ENCODE measurements at regions not wholly inside any gene's neighbourhood (a gene's known extent, or its start where the extent isn't known, plus 50 kb on each side); places are given as distances from the start of the nearest gene placed in this dataset.

GRCh38 chr16:60413969-60414368 lies 1622.3 kb downstream of the CDH8 start:
- no peak for TF ChIP-seq EZH2 (IDR thresholded peaks at IDR 0.05; ENCODE audit: borderline replicate concordance)
- no peak for TF ChIP-seq CTCF (IDR thresholded peaks at IDR 0.05; ENCODE audit: poor library complexity)
- TF ChIP-seq EZH2phosphoT487 (IDR thresholded peaks at IDR 0.05; ENCODE audit: low read depth, severe bottlenecking, unreplicated experiment): no peak

Data from hepatocyte (in vitro differentiated cells).